Mucosa of descending colon (tissue), 3 donors: ENCODE measurements at regions not wholly inside any gene's neighbourhood (a gene's known extent, or its start where the extent isn't known, plus 50 kb on each side); places are given as distances from the start of the nearest gene placed in this dataset.
"Not testable (repeated sequence)": the region's sequence is repeated elsewhere in the genome, so short reads cannot be mapped to it uniquely, and the experiment has no call there.

Source experiments
- ATAC-seq: fragments of 200-7000 bp; cut with Tn5 transposase; one replicate; pipeline ENCODE4 v1.9.1; 2020; ENCODE audit warnings: mild to moderate bottlenecking, moderate library complexity
- DNase-seq, 3 donors: peaks; one replicate each; pipeline ENCODE4 v3.0.0-alpha.2; 2020
- H3K36me3 ChIP-seq: fragments of 200-600 bp; one replicate; pipeline ENCODE4 v1.8.0; 2021; ENCODE audit warnings: low read depth, mild to moderate bottlenecking
- H3K4me1 ChIP-seq: fragments of 200-600 bp; one replicate; pipeline ENCODE4 v1.8.0; 2021; ENCODE audit warnings: low read depth, mild to moderate bottlenecking
- H3K4me3 ChIP-seq: fragments of 200-600 bp; one replicate; pipeline ENCODE4 v1.8.0; 2021; ENCODE audit warnings: mild to moderate bottlenecking
- H3K9me3 ChIP-seq: fragments of 200-600 bp; one replicate; pipeline ENCODE4 v1.8.0; 2021; ENCODE audit warnings: mild to moderate bottlenecking
- intact Hi-C, 2 donors: fragments of 100-400 bp; cut with DNase I in 1 of 2; cut with micrococcal nuclease in 1 of 2; formaldehyde crosslinking; loops; one replicate each; pipeline versions ENCODE4 v1.11.0 to v1.11.1; 2022; cut with DNase I, micrococcal nuclease
- TF ChIP-seq, protein P1 (sequence below): fragments of 200-600 bp; IDR thresholded peaks from one replicate; pipeline ENCODE4 v1.8.0; 2022; ENCODE audit warnings: antibody characterized with exemption, mild to moderate bottlenecking
- donor health status: DM: no; HTN: no; CAD: no; lungs with moderate emphysema.
- donor health status: DM: no; HTN: no; CAD: no.
- donor health status: DM: no; HTN: yes; CAD: no.

DNA sequence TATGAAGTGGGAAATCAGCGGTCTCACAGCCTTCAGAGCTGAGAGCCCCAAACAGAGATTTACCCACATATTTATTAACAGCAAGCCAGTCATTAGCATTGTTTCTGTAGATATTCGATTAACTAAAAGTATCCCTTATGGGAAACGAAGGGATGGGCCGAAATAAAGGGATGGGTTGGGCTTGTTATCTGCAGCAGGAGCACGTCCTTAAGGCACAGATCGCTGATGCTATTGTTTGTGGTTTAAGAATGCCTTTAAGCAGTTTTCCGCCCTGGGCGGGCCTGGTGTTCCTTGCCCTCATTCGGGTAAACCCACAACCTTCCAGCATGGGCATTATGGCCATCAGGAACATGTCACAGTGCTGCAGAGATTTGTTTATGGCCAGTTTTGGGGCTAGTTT, 580.3 kb upstream of the CHD1 start:
- intact Hi-C loops, H3K4me1 ChIP-seq, ATAC-seq, H3K4me3 ChIP-seq, DNase-seq, H3K36me3 ChIP-seq: not testable (repeated sequence)
- peaks cover 12% of the 10 kb centered on the region for H3K9me3 ChIP-seq

DNA sequence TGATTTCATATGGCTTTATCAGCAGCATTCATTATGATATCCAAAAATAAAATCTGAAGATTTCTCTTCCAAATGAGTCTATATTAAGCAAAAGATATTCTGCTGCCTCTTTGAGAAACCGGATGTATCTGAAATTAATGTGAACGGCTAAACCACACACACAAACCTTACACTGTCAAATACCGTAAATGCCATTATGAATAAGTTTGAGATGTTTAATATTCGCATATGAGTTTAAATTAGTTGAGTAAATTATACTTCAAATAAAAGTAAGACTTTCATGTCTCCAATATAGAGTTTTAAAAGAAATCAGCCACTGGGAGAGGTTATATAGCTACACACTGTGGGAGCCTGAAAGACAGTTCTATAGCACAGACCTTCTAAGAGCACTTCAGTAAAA, 566.6 kb upstream of the CHD1 start:
- DNase-seq, H3K4me1 ChIP-seq, H3K9me3 ChIP-seq, ATAC-seq, H3K4me3 ChIP-seq, intact Hi-C loops, H3K36me3 ChIP-seq: not testable (repeated sequence)

DNA sequence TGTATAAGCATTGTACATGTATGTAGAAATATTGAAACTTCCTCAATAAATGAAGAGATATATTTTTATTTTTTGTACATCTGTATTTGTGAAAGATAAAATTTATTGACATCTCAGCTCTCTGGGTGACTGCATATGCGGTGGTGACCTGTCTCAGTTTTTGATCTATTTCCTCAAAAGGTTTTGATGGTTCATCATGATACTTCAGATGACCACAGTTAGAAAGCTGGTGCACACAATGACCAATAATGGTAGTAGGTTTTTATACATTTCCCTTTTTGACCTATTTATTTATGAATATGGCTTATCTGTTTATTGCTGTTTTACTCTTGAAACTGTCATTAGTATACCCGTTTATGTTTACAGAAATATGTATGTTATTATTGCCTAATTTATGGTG, 549.6 kb upstream of the CHD1 start:
- H3K36me3 ChIP-seq, ATAC-seq, H3K4me1 ChIP-seq, intact Hi-C loops, DNase-seq, H3K4me3 ChIP-seq, H3K9me3 ChIP-seq: not testable (repeated sequence)

DNA sequence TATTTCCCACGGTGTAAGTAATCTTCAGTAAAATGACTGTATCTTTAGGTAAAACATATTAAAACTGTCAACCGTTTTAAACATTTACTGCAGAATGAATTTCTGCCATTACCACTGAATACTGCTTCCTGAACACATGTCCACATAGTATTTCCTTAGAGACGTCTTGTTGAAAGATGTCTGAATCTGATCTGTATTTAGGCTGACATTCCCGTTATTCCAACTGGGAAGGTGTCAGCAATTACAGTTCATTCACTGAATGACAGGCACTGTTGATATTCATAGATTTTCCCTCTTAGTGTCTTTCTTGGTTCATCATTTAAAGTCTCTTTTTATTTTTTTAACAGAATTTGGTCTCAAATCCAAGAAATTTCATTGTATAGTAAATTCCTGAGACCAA, 544.5 kb upstream of the CHD1 start:
- ATAC-seq: not testable (repeated sequence)

DNA sequence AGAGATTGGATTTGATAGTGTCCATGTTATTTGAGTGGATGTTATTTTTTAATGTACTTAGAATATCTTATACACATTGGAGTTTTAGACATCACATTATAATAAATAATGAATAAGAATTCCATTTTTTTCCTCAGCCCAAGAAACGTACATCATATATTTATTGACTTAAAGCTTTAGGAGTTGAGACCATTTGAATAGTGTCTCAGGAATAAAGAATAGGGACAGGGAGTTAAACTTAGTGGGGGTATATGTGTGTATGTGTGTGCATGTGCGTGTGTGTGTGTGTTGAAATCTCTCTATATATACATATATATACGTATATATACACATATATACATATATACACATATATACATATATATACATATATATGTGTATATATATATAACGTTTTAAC, 542.9 kb upstream of the CHD1 start:
- H3K4me3 ChIP-seq, H3K4me1 ChIP-seq, H3K36me3 ChIP-seq, ATAC-seq, intact Hi-C loops, H3K9me3 ChIP-seq, DNase-seq: not testable (repeated sequence)

More for the DNA sequence above, 544.5 kb upstream of the CHD1 start:
- H3K4me1 ChIP-seq, DNase-seq, H3K9me3 ChIP-seq, intact Hi-C loops, H3K4me3 ChIP-seq, H3K36me3 ChIP-seq: not testable (repeated sequence)

DNA sequence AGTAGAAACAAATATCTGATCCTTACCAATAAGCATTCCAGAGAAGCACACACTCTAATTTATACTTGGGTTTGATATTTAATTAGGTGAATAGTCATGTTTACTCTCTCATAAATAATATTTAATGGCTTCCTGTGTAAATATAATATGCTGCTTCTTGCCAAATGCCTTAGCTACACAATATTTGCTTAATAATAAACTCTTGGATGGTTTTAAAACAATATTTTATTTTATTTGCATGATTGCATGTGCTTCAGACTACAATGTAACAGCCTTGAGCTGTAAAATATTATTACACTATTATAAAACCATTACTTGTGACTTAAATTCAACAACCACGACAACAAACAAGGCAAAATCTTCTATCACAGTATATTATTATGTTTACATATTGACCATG, 542.4 kb upstream of the CHD1 start:
- DNase-seq, H3K4me1 ChIP-seq, H3K9me3 ChIP-seq, H3K4me3 ChIP-seq, intact Hi-C loops, ATAC-seq, H3K36me3 ChIP-seq: not testable (repeated sequence)

DNA sequence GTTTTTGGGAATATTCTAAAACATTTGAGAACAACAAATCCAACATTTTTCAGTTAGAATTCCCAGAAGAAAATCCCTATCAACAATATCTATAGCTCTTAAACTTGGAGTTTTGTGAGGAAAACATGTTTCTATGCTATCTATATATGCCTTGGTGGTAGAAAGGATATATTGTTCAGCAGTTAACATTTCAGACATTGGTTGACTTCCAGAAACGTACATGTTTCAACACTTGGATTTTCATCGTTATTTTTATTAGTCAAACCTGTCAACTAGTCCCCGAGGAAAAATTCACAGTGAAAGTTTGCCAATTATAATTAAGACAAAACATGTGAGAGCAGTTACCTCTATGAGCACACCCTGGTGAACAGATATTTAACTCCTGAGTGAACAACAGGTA, 541.8 kb upstream of the CHD1 start:
- H3K36me3 ChIP-seq, DNase-seq, H3K4me1 ChIP-seq, H3K9me3 ChIP-seq, H3K4me3 ChIP-seq, intact Hi-C loops, ATAC-seq: not testable (repeated sequence)

DNA sequence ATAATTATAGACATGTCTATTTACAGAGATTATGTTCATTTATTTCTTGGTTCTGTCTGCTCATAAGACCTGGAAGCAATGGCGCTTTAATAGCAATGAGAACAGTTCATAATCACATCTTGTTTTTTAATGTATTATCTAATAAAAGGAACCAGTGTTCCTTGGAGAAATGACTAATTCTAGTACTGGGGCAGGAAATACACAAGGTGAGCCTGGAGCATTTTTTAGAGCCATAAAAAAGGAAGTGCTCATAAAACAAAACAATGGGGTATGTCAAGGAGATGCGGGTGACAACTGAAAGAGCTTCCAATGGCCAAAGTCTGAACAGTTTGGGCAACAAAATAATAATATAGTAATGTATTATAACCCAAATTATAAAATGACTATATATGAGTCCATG, 531.9 kb upstream of the CHD1 start:
- ATAC-seq: no peak
- TF ChIP-seq, protein P1, sequence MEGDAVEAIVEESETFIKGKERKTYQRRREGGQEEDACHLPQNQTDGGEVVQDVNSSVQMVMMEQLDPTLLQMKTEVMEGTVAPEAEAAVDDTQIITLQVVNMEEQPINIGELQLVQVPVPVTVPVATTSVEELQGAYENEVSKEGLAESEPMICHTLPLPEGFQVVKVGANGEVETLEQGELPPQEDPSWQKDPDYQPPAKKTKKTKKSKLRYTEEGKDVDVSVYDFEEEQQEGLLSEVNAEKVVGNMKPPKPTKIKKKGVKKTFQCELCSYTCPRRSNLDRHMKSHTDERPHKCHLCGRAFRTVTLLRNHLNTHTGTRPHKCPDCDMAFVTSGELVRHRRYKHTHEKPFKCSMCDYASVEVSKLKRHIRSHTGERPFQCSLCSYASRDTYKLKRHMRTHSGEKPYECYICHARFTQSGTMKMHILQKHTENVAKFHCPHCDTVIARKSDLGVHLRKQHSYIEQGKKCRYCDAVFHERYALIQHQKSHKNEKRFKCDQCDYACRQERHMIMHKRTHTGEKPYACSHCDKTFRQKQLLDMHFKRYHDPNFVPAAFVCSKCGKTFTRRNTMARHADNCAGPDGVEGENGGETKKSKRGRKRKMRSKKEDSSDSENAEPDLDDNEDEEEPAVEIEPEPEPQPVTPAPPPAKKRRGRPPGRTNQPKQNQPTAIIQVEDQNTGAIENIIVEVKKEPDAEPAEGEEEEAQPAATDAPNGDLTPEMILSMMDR: no peak
- H3K4me1 ChIP-seq: no peaks in the 10 kb centered on the region

DNA sequence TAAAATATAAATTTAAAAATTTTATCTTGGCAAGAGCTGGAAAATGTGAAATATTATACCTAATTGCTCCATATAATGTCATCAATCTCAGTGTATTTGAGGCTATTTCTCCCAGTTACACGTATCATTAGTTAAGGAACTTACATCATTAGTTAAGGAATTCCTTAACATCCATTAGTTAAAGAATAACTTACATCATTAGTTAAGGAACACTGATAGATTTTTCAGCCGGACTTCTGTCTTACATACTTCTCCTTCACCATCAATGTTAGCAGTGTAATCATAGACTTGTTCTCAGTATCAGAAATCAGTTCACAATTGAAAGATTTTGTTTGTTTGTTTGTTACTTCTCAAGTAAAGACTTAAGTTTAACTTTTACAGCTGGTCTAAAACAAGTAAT, 524.4 kb upstream of the CHD1 start:
- intact Hi-C loops: no loop called here
- Histone ChIP-seq H3K4me1 (no peaks in the 10 kb centered on the region), H3K36me3 (no peaks in the 10 kb centered on the region), H3K4me3 (no peak overlapping the region), H3K9me3 (no peaks in the 10 kb centered on the region)
- ATAC-seq (no peak), DNase-seq (no peak)
- TF ChIP-seq, protein P1: no peak

More for the DNA sequence above, 531.9 kb upstream of the CHD1 start:
- Histone ChIP-seq H3K36me3 (no peaks in the 10 kb centered on the region), H3K4me3 (no peak overlapping the region), H3K9me3 (no peaks in the 10 kb centered on the region)
- intact Hi-C loops: no loop called here
- DNase-seq: no peak
